GM13976 (cell line): ENCODE measurements at regions not wholly inside any gene's neighbourhood (a gene's known extent, or its start where the extent isn't known, plus 50 kb on each side); places are given as distances from the start of the nearest gene placed in this dataset.

ENCODE experiments used
- DNase-seq: peaks from one replicate; pipeline ENCODE4 v3.0.0; 2012; ENCODE audit warnings: low spot score
- in situ Hi-C: fragments of 300-500 bp; cut with MboI; formaldehyde crosslinking; loops from one replicate; pipeline ENCODE4 v1.12.0; 2022; ENCODE audit warnings: low sequenced_read_pairs, mixed read lengths, inconsistent platforms; ENCODE audit not compliant: unreplicated experiment
- TF ChIP-seq, protein P1 (sequence below): IDR thresholded peaks from 2 replicates; pipeline ENCODE4 v1.5.1; 2012; ENCODE audit warnings: borderline replicate concordance, mild to moderate bottlenecking; ENCODE audit not compliant: insufficient read depth; ENCODE audit errors: extremely low read depth, missing control alignments, control extremely low read depth

- no peak for DNase-seq
- TF ChIP-seq, protein P1, sequence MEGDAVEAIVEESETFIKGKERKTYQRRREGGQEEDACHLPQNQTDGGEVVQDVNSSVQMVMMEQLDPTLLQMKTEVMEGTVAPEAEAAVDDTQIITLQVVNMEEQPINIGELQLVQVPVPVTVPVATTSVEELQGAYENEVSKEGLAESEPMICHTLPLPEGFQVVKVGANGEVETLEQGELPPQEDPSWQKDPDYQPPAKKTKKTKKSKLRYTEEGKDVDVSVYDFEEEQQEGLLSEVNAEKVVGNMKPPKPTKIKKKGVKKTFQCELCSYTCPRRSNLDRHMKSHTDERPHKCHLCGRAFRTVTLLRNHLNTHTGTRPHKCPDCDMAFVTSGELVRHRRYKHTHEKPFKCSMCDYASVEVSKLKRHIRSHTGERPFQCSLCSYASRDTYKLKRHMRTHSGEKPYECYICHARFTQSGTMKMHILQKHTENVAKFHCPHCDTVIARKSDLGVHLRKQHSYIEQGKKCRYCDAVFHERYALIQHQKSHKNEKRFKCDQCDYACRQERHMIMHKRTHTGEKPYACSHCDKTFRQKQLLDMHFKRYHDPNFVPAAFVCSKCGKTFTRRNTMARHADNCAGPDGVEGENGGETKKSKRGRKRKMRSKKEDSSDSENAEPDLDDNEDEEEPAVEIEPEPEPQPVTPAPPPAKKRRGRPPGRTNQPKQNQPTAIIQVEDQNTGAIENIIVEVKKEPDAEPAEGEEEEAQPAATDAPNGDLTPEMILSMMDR: no peak
- in situ Hi-C loops: no loop called here
These were observed 198.7 kb upstream of the PLD5 start for GRCh38 chr1:242723044-242723716.

GRCh38 chr1:242718967-242719366 lies 194.5 kb upstream of the PLD5 start:
- DNase-seq: no peak
- TF ChIP-seq, protein P1: no peak
- in situ Hi-C loops: no loop called here

- TF ChIP-seq, protein P1: no peak
- DNase-seq: no peak
- in situ Hi-C loops: no loop called here
These were observed 187.8 kb upstream of the PLD5 start for GRCh38 chr1:242712248-242712647.

- no peak for DNase-seq
- in situ Hi-C loops: no loop called here
- TF ChIP-seq, protein P1: no peak
These were observed 186.3 kb upstream of the PLD5 start for GRCh38 chr1:242710847-242711246.

- in situ Hi-C loops: no loop called here
- no peak for DNase-seq
- TF ChIP-seq, protein P1: no peak
These were observed 185.8 kb upstream of the PLD5 start for GRCh38 chr1:242710286-242710685.

- in situ Hi-C loops: no loop called here
- TF ChIP-seq, protein P1: no peak
- DNase-seq: no peak
These were observed 179.0 kb upstream of the PLD5 start for GRCh38 chr1:242703467-242703866.
